GM12874 (cell line): ENCODE measurements at regions not wholly inside any gene's neighbourhood (a gene's known extent, or its start where the extent isn't known, plus 50 kb on each side); places are given as distances from the start of the nearest gene placed in this dataset.

Source experiments
- TF ChIP-seq, protein P1 (sequence below): IDR thresholded peaks from 2 replicates; pipeline ENCODE4 v1.5.1; 2011; ENCODE audit warnings: low read depth, mild to moderate bottlenecking, control low read depth, low read length, moderate library complexity; ENCODE audit not compliant: insufficient read depth

DNA sequence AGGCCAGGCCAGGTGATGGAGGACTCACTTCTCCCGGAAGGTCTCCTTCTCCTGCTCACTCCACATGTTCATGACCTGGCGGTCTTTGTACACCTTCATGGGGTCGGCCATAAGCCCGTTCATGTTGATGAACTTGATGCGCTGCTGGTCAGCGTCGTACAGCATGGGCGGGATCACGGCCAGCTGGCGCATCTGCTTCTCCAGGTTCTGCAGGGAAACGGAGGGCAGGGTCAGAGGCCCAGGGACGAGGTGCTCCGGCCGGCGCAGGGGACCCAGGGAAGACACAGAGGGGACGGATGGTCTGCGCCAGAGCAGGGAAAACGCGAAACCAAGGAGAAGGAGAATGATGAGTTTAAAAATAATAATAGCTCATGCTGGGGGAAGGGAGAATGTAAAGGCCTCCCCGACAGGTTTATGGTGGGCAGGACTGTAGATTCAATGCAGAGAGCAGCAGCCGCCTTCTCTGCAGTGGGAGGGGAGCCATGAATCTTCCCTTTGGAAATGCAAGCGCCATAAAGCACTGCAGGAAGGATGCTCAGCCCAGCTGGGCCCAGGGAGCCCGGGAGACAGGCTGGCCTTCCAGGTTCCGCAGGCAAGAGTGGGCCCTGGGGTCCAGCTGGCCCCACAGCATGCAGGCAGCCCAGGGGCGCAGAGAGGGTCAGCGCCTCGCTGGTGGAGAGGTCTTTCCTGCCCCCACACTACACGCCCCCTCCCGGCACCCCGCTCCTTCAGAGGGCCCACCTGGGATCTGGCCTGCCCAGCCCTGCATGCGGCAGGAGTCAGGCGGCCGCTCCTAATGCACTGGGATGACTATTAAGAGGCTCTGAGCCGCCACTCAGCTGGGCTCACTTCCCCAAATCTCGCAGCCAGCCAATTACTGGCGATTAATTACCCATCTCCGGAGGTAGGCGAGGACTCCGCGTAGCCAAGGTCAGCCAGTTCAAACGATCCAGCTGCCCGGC, 132.0 kb downstream of the RFLNA start:
- TF ChIP-seq, protein P1, sequence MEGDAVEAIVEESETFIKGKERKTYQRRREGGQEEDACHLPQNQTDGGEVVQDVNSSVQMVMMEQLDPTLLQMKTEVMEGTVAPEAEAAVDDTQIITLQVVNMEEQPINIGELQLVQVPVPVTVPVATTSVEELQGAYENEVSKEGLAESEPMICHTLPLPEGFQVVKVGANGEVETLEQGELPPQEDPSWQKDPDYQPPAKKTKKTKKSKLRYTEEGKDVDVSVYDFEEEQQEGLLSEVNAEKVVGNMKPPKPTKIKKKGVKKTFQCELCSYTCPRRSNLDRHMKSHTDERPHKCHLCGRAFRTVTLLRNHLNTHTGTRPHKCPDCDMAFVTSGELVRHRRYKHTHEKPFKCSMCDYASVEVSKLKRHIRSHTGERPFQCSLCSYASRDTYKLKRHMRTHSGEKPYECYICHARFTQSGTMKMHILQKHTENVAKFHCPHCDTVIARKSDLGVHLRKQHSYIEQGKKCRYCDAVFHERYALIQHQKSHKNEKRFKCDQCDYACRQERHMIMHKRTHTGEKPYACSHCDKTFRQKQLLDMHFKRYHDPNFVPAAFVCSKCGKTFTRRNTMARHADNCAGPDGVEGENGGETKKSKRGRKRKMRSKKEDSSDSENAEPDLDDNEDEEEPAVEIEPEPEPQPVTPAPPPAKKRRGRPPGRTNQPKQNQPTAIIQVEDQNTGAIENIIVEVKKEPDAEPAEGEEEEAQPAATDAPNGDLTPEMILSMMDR: no peak

DNA sequence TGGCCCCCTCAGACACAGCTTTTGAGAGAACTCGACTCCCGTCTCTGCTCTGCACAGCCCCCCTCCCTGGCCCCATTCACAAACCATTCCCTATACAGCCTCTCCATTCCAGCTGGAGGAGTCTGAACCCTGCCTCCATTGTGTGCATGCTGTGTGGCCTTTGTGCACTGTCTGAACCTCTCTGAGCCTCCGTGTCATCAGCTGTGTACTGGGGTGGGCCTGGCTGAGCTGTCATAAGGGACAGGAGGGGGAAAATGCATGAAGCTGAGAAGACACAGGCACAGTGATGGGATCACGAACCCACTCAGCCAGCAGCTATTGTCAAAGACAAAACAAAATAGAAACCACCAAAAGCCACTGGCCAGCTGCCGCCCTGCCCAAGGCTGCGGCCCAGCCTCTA, 130.8 kb downstream of the RFLNA start:
- TF ChIP-seq, protein P1: no peak

DNA sequence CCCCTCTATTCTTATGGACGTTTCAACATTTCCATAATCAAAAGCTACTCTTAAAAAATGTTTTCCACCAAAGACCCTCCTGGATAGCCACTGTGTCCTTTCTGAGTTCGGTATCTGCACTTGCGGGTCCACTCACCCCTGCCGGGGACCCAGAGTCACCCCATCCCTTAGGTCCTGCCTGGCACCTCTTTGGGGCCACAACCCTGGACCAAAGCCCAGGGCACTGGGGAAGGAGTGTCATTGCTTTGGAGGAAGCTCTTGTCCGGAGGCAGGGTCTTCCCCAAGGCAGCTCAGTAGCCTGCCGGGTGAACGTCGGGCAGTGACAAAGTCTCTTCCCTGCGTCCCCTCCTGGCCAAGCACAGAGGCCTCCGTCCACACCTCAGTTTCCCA, 129.6 kb downstream of the RFLNA start:
- TF ChIP-seq, protein P1: no peak

DNA sequence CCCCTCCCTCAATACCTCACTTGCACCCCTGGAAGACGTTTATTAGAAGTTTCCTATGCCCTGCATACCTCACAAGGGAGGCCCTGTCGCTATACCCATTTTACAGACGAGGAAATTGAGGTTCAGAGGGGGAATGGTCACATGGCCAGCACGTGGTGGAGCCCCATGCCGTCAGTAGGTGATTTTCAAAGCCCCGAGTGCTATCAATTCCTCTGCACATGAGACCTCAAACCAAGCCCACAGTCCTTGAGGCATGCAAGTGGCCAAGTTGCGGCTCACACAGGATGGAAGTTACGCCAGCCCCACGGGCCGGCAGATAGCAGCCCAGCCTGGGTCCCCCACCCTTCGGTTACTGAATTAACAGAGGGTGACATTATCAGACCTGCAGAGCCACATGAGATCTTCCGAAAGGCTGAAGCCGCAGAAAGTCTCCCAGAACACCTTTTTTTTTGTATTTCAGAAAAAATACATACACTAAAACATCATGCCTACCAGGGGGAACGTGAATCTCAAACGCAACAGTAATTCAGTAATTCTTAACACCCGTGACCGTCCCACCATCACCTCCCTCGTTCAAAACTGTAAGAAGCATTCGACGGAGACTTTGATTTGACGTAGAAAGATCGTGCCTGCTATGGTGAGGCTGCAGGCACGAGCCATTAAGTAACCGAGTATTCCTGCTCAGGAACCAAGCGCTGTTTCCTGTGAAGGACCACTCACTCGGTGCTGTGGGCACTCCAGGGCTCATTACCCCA, 129.0 kb downstream of the RFLNA start:
- TF ChIP-seq, protein P1: no peak

DNA sequence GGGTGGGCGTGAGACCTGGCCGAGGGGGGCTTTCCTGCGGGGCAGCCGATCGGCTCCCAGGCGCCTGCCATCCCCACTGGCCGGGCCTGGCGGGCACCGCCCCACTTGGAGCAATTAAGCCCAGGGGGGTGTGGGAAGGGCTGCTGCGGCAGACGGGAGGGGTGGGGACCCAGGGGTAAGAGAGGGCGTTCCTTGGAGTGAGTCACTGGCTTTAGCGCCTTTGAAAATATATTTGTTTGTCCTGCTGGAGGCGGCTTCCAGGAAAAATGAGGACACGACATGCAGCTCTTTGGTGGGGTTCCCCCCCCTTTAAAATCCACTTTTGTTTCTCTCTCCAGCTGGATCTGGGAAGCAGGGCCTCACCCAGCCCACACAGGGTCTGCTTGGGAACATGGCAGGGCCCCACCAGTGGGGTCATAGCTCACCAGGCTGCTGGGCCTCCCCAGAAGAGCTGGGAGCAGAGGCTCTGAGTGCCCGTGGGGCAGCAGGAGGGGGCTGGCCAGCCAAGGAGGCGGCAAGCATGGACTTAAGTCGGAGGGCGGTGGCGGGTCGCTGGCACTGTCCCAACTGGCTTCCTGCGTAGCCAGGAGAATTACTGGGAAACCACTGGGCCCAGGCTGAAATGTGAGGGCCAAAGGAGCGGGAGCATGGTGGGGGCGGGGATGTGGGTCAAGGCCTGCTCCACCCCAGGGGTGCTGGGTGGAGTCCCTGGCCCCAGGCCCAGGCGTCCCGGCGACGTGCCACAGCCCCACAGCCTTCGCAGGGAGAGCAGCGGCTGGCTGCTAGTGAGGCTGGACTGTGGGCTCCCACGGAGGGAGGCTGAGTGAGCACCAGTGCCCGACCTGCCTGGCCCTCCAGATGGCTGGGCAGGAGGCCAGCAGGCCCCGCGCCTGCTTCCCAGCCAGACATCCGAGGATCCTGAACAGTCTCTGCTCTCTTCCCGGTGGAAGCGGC, 128.0 kb downstream of the RFLNA start:
- TF ChIP-seq, protein P1: no peak

DNA sequence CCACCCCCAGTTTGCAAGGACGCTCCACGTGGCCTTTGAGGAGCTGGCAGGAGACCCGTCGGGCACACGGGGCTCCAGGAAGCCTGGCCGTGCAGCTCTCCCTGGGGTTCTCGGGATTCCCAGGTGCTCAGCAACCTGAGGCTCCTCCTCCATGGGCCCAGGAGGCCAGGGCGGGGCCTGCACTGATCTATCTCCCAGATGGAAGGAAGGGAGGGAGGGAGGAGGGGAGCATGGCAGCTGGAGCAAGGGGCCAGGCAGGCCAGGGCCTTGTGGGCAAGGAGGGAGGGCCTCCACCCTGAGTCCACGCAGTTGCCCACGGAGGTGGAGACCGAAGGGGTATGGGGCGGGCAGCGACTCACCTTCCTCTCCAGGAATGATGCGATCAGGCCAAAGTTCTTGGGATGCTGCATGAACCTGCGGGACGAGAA, 127.3 kb downstream of the RFLNA start:
- TF ChIP-seq, protein P1: no peak
